IPS-18a (cell line): ENCODE measurements at regions not wholly inside any gene's neighbourhood (a gene's known extent, or its start where the extent isn't known, plus 50 kb on each side); places are given as distances from the start of the nearest gene placed in this dataset.
"Not testable (repeated sequence)": the region's sequence is repeated elsewhere in the genome, so short reads cannot be mapped to it uniquely, and the experiment has no call there.

Source experiments
- H3K27ac ChIP-seq: one replicate; pipeline ENCODE4 v1.5.1; 2013; ENCODE audit warnings: low read length
- H3K27me3 ChIP-seq: one replicate; pipeline ENCODE4 v1.6.1; 2013; ENCODE audit warnings: mild to moderate bottlenecking, low read length; ENCODE audit not compliant: control insufficient read depth, insufficient read depth
- H3K36me3 ChIP-seq: one replicate; pipeline ENCODE4 v1.6.1; 2013; ENCODE audit warnings: low read depth, low read length; ENCODE audit not compliant: control insufficient read depth
- H3K4me1 ChIP-seq: one replicate; pipeline ENCODE4 v1.6.1; 2013; ENCODE audit warnings: low read depth, low read length; ENCODE audit not compliant: control insufficient read depth
- H3K4me3 ChIP-seq: one replicate; pipeline ENCODE4 v1.5.1; 2013; ENCODE audit warnings: low read length
- H3K9ac ChIP-seq: one replicate; pipeline ENCODE4 v1.6.1; 2013; ENCODE audit warnings: mild to moderate bottlenecking, low read length, moderate library complexity
- H3K9me3 ChIP-seq: one replicate; pipeline ENCODE4 v1.6.1; 2013; ENCODE audit warnings: low read depth, low read length; ENCODE audit not compliant: control insufficient read depth

- not testable (repeated sequence) for H3K27me3 ChIP-seq, H3K9ac ChIP-seq, H3K4me3 ChIP-seq, H3K9me3 ChIP-seq, H3K27ac ChIP-seq, H3K36me3 ChIP-seq
- peaks cover 15% of the 10 kb centered on the region for H3K4me1 ChIP-seq
Measured at GRCh38 chr12:33107827-33108226, 211.2 kb upstream of the PKP2 start.

GRCh38 chr12:33093534-33093933 lies 197.0 kb upstream of the PKP2 start:
- Histone ChIP-seq H3K27ac (no peak overlapping the region), H3K36me3 (no peaks in the 10 kb centered on the region), H3K9me3 (no peaks in the 10 kb centered on the region), H3K9ac (no peak overlapping the region), H3K27me3 (no peaks in the 10 kb centered on the region), H3K4me1 (no peaks in the 10 kb centered on the region), H3K4me3 (no peak overlapping the region)

- not testable (repeated sequence) for H3K4me1 ChIP-seq, H3K27me3 ChIP-seq, H3K9me3 ChIP-seq, H3K9ac ChIP-seq, H3K36me3 ChIP-seq, H3K27ac ChIP-seq, H3K4me3 ChIP-seq
Measured at GRCh38 chr12:33087876-33088275, 191.3 kb upstream of the PKP2 start.

- not testable (repeated sequence) for H3K36me3 ChIP-seq, H3K27ac ChIP-seq, H3K4me3 ChIP-seq, H3K9me3 ChIP-seq, H3K27me3 ChIP-seq, H3K9ac ChIP-seq, H3K4me1 ChIP-seq
Measured at GRCh38 chr12:33076401-33076800, 179.8 kb upstream of the PKP2 start.

- H3K27me3 ChIP-seq, H3K9me3 ChIP-seq, H3K9ac ChIP-seq, H3K27ac ChIP-seq, H3K36me3 ChIP-seq, H3K4me3 ChIP-seq, H3K4me1 ChIP-seq: not testable (repeated sequence)
Measured at GRCh38 chr12:33075130-33075766, 178.7 kb upstream of the PKP2 start.

- H3K9ac ChIP-seq, result no peak overlapping the region
- H3K36me3 ChIP-seq, result no peaks in the 10 kb centered on the region
- no peaks in the 10 kb centered on the region for H3K9me3 ChIP-seq
- H3K4me1 ChIP-seq, result peaks cover 1% of the 10 kb centered on the region
- no peak overlapping the region for H3K4me3 ChIP-seq
- no peak overlapping the region for H3K27ac ChIP-seq
- no peaks in the 10 kb centered on the region for H3K27me3 ChIP-seq
Measured at GRCh38 chr12:33061844-33062243, 165.3 kb upstream of the PKP2 start.

- no peaks in the 10 kb centered on the region for H3K36me3 ChIP-seq
- peaks cover 8% of the 10 kb centered on the region for H3K4me1 ChIP-seq
- H3K9ac ChIP-seq, result no peak overlapping the region
- no peaks in the 10 kb centered on the region for H3K9me3 ChIP-seq
- no peaks in the 10 kb centered on the region for H3K27me3 ChIP-seq
- H3K27ac ChIP-seq, result no peak overlapping the region
- no peak overlapping the region for H3K4me3 ChIP-seq
Measured at GRCh38 chr12:33054371-33054770, 157.8 kb upstream of the PKP2 start.

- no peak overlapping the region for H3K27ac ChIP-seq
- H3K9me3 ChIP-seq, result no peaks in the 10 kb centered on the region
- H3K27me3 ChIP-seq, result no peaks in the 10 kb centered on the region
- no peak overlapping the region for H3K4me3 ChIP-seq
- H3K9ac ChIP-seq, result no peak overlapping the region
- H3K4me1 ChIP-seq, result peaks cover 8% of the 10 kb centered on the region
- H3K36me3 ChIP-seq, result no peaks in the 10 kb centered on the region
Measured at GRCh38 chr12:33052141-33053051, 155.8 kb upstream of the PKP2 start.

GRCh38 chr12:33047666-33048065 lies 151.1 kb upstream of the PKP2 start:
- H3K36me3 ChIP-seq, result no peaks in the 10 kb centered on the region
- H3K27ac ChIP-seq, result no peak overlapping the region
- H3K9me3 ChIP-seq, result no peaks in the 10 kb centered on the region
- H3K4me3 ChIP-seq, result no peak overlapping the region
- no peak overlapping the region for H3K9ac ChIP-seq
- H3K27me3 ChIP-seq, result no peaks in the 10 kb centered on the region
- H3K4me1 ChIP-seq, result no peaks in the 10 kb centered on the region

GRCh38 chr12:33044447-33044846 lies 147.9 kb upstream of the PKP2 start:
- Histone ChIP-seq H3K27me3 (no peaks in the 10 kb centered on the region), H3K9me3 (peaks cover 7% of the 10 kb centered on the region), H3K4me3 (no peak overlapping the region), H3K27ac (no peak overlapping the region), H3K9ac (no peak overlapping the region), H3K4me1 (no peaks in the 10 kb centered on the region), H3K36me3 (no peaks in the 10 kb centered on the region)

- H3K9me3 ChIP-seq, result peaks cover 7% of the 10 kb centered on the region
- H3K4me1 ChIP-seq, result no peaks in the 10 kb centered on the region
- H3K27me3 ChIP-seq, result no peaks in the 10 kb centered on the region
- no peak overlapping the region for H3K4me3 ChIP-seq
- H3K9ac ChIP-seq, result no peak overlapping the region
- no peaks in the 10 kb centered on the region for H3K36me3 ChIP-seq
- no peak overlapping the region for H3K27ac ChIP-seq
Measured at GRCh38 chr12:33041562-33041961, 145.0 kb upstream of the PKP2 start.

- H3K36me3 ChIP-seq, H3K9me3 ChIP-seq, H3K4me1 ChIP-seq, H3K27me3 ChIP-seq, H3K4me3 ChIP-seq, H3K27ac ChIP-seq, H3K9ac ChIP-seq: not testable (repeated sequence)
Measured at GRCh38 chr12:33033999-33034398, 137.4 kb upstream of the PKP2 start.
